Natural killer cell (primary cell): ENCODE measurements at regions not wholly inside any gene's neighbourhood (a gene's known extent, or its start where the extent isn't known, plus 50 kb on each side); places are given as distances from the start of the nearest gene placed in this dataset.

Experiments
- ATAC-seq, 3 donors: fragments of 150-1000 bp in 2 of 3; fragments of 200-7000 bp in 1 of 3; cut with Tn5 transposase; 1 replicate in 1 of 3; 2 replicates in 2 of 3; pipeline ENCODE4 v1.10.0; 2021; ENCODE audit warnings: mild to moderate bottlenecking in 2 of 3, moderate library complexity in 2 of 3
- DNase-seq, 2 donors: peaks; one replicate each; pipeline versions ENCODE4 v3.0.0 to v3.0.0-alpha.2; 2013 to 2021; ENCODE audit warnings: mixed read lengths in 1 of 2
- H3K27ac ChIP-seq: one replicate; pipeline ENCODE4 v1.5.1; 2013; ENCODE audit warnings: mild to moderate bottlenecking, low read length
- H3K27me3 ChIP-seq: one replicate; pipeline ENCODE4 v1.6.1; 2013; ENCODE audit warnings: low read length; ENCODE audit not compliant: control insufficient read depth, insufficient read depth
- H3K36me3 ChIP-seq: one replicate; pipeline ENCODE4 v1.6.1; 2013; ENCODE audit warnings: low read length; ENCODE audit not compliant: control insufficient read depth, insufficient read depth
- H3K4me1 ChIP-seq: one replicate; pipeline ENCODE4 v1.6.1; 2013; ENCODE audit warnings: low read length; ENCODE audit not compliant: control insufficient read depth, insufficient read depth
- H3K4me3 ChIP-seq: one replicate; pipeline ENCODE4 v1.5.1; 2013; ENCODE audit warnings: low read length
- H3K9me3 ChIP-seq: one replicate; pipeline ENCODE4 v1.6.1; 2013; ENCODE audit warnings: low read length; ENCODE audit not compliant: control insufficient read depth, insufficient read depth
- H3K27ac Mint-ChIP-seq, 2 donors: one replicate each; pipeline ENCODE4 v1.8.0; 2022; ENCODE audit warnings: mild to moderate bottlenecking in 2 of 2, mixed read lengths in 2 of 2, moderate library complexity in 1 of 2
- H3K27me3 Mint-ChIP-seq, 2 donors: one replicate each; pipeline ENCODE4 v1.8.0; 2022; ENCODE audit warnings: low read depth in 2 of 2, mixed read lengths in 2 of 2
- H3K36me3 Mint-ChIP-seq: one replicate; pipeline ENCODE4 v1.8.0; 2022; ENCODE audit warnings: mixed read lengths
- H3K4me1 Mint-ChIP-seq, 2 donors: one replicate each; pipeline ENCODE4 v1.8.0; 2022; ENCODE audit warnings: mixed read lengths in 2 of 2
- H3K4me3 Mint-ChIP-seq: one replicate; pipeline ENCODE4 v1.8.0; 2022; ENCODE audit warnings: mild to moderate bottlenecking, moderate library complexity, mixed read lengths
- H3K9me3 Mint-ChIP-seq, 2 donors: one replicate each; pipeline ENCODE4 v1.8.0; 2022; ENCODE audit warnings: mixed read lengths in 2 of 2
- WGBS: methylation state at CpG from one replicate; pipeline ENCODE4 v1.1.7; 2013; ENCODE audit warnings: missing lambda C conversion rate; ENCODE audit not compliant: insufficient coverage; 5-methylcytosine and 5-hydroxymethylcytosine counted together
- intact Hi-C: fragments of 100-400 bp; cut with micrococcal nuclease; formaldehyde crosslinking; loops from one replicate; pipeline ENCODE4 v1.14.2; 2022
- TF ChIP-seq, protein P1 (sequence below): fragments of 200-600 bp; IDR thresholded peaks from one replicate; pipeline ENCODE4 v1.8.0; 2022; ENCODE audit warnings: antibody characterized with exemption

DNA sequence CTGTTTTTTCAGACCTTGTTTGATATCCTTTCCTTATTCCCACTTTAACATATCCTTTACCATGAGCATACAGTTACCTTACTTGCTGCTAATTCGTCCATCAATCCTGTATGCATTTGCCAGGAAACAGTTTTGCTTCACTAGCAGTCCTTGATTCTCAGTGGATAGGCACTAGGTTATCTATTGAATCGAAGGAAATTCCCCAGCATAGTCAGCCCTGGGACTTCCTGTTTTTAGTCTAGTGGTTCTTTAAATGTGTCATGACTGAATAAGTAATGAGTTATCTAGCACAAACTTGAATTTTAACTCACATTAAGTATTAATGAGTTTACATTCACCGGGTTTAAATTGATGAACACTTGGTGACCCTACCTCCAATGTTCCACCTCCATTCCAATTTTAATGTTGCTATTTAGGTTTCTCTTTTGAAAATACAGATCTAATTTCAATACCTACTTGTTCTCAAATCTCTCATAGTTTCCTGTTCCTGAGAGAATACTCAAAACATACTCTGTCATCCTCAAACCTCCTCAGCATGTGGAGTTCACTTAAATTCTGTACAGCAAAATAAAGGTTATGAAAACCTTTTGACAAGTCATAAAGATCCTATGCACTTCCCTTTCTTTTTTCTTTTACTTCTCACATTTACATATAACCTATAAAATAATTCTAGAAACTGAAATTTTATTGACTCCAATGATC is 1375.1 kb upstream of the TENM4 start:
- no peaks in the 10 kb centered on the region for H3K36me3 ChIP-seq
- WGBS = 22% methylated on average over 3 of the region's 3 CpGs
- Mint-ChIP-seq H3K4me3 (no peak overlapping the region), H3K36me3 (peaks cover 20% of the 10 kb centered on the region), H3K9me3 (peaks cover 17 to 19% of the 10 kb centered on the region in 2 donors), H3K27me3 (no peaks in the 10 kb centered on the region), H3K4me1 (no peaks in the 10 kb centered on the region), H3K27ac (no peak overlapping the region)
- no peak for ATAC-seq
- H3K9me3 ChIP-seq = no peaks in the 10 kb centered on the region
- intact Hi-C loops = no loop called here
- no peak overlapping the region for H3K27ac ChIP-seq
- H3K27me3 ChIP-seq = no peaks in the 10 kb centered on the region
- DNase-seq = no peak
- H3K4me3 ChIP-seq = no peak overlapping the region
- H3K4me1 ChIP-seq = no peaks in the 10 kb centered on the region
- TF ChIP-seq, protein P1, sequence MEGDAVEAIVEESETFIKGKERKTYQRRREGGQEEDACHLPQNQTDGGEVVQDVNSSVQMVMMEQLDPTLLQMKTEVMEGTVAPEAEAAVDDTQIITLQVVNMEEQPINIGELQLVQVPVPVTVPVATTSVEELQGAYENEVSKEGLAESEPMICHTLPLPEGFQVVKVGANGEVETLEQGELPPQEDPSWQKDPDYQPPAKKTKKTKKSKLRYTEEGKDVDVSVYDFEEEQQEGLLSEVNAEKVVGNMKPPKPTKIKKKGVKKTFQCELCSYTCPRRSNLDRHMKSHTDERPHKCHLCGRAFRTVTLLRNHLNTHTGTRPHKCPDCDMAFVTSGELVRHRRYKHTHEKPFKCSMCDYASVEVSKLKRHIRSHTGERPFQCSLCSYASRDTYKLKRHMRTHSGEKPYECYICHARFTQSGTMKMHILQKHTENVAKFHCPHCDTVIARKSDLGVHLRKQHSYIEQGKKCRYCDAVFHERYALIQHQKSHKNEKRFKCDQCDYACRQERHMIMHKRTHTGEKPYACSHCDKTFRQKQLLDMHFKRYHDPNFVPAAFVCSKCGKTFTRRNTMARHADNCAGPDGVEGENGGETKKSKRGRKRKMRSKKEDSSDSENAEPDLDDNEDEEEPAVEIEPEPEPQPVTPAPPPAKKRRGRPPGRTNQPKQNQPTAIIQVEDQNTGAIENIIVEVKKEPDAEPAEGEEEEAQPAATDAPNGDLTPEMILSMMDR = no peak

DNA sequence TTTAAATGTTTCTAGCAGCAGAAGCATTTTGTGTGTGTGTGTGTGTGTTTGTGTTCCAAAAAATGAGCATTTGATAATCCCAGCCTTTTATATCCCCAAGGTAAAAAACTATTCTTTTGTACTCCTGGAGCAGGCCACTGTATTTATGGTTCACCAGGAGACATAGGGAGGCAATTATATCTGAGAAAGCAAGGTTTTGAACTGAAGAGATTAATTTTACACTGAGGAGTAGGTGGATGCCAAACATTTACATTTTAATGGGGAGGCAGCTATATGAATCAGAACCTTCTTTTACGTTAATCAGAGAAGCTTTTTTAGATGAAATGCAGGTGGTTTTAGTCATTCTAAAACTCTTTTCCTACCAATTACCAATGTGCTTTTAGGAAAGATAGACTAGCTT is 1374.0 kb upstream of the TENM4 start:
- Mint-ChIP-seq H3K36me3 (peaks cover 20% of the 10 kb centered on the region), H3K9me3 (peaks cover 19 to 20% of the 10 kb centered on the region in 2 donors), H3K27me3 (no peaks in the 10 kb centered on the region), H3K4me3 (no peak overlapping the region), H3K4me1 (no peaks in the 10 kb centered on the region), H3K27ac (no peak overlapping the region)
- Histone ChIP-seq H3K27me3 (no peaks in the 10 kb centered on the region), H3K9me3 (peaks cover 2% of the 10 kb centered on the region), H3K4me3 (no peak overlapping the region), H3K4me1 (no peaks in the 10 kb centered on the region), H3K36me3 (no peaks in the 10 kb centered on the region), H3K27ac (no peak overlapping the region)
- DNase-seq (no peak), ATAC-seq (no peak)
- TF ChIP-seq, protein P1 = no peak
- intact Hi-C loops = no loop called here
- WGBS = no CpG with 5 or more reads among the region's 1 CpG

DNA sequence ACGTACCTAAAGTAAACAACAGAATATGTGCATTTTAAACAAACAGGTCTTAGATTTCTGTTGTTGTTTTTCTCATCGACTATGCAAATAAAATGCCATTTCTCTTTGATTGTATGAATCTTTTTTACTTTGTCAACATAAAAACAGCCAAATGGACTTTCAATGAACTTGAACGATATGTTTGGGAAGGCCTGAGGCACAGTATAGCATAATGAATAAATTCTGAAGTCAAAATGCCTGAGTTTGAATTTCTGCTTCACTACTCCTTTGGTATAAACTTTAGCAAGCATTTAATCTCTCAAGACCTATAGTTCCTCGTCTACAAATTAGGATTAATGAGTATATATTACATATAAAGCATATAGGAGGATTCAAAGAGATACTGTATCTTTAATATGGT is 1369.9 kb upstream of the TENM4 start:
- H3K27me3 Mint-ChIP-seq = no peaks in the 10 kb centered on the region
- Histone ChIP-seq H3K4me3 (no peak overlapping the region), H3K27ac (no peak overlapping the region), H3K27me3 (no peaks in the 10 kb centered on the region), H3K36me3 (no peaks in the 10 kb centered on the region), H3K9me3 (peaks cover 2% of the 10 kb centered on the region), H3K4me1 (no peaks in the 10 kb centered on the region)
- H3K36me3 Mint-ChIP-seq = peaks cover 20% of the 10 kb centered on the region
- H3K4me3 Mint-ChIP-seq = no peak overlapping the region
- TF ChIP-seq, protein P1 = no peak
- intact Hi-C loops = no loop called here
- H3K9me3 Mint-ChIP-seq = peaks cover 14 to 15% of the 10 kb centered on the region in 2 donors
- no peak overlapping the region for H3K27ac Mint-ChIP-seq
- DNase-seq (no peak), ATAC-seq (no peak)
- no peaks in the 10 kb centered on the region for H3K4me1 Mint-ChIP-seq
- WGBS = 84% methylated on average over 2 of the region's 4 CpGs

DNA sequence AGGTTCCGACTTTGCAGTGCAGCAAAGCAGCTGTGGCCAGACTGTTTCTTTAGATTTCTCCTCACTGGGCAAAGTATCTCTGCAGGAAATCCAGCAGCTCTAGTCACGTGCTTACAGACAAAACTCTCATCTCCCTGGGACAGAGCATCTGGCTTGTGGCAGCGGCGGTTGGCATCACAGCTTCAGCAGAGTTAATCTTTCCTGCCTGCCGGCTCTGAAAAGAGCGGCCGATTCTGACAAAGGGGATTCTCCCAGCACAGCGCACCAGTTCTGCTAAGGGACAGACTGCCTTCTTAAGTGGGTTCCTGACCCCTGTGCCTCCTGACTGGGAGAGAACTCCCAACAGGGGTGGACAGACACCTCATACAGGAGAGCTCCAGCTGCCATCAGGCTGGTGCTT is 1357.3 kb upstream of the TENM4 start:
- no peak overlapping the region for H3K4me3 Mint-ChIP-seq
- peaks cover 11% of the 10 kb centered on the region for H3K36me3 Mint-ChIP-seq
- no peak for ATAC-seq
- peaks cover 17 to 22% of the 10 kb centered on the region in 2 donors for H3K9me3 Mint-ChIP-seq
- Histone ChIP-seq H3K27ac (no peak overlapping the region), H3K4me3 (no peak overlapping the region), H3K27me3 (no peaks in the 10 kb centered on the region), H3K36me3 (no peaks in the 10 kb centered on the region), H3K9me3 (peaks cover 11% of the 10 kb centered on the region), H3K4me1 (no peaks in the 10 kb centered on the region)
- no peak overlapping the region for H3K27ac Mint-ChIP-seq
- 79% methylated on average over 8 of the region's 8 CpGs for WGBS
- intact Hi-C loops = no loop called here
- DNase-seq = no peak
- TF ChIP-seq, protein P1 = no peak
- H3K27me3 Mint-ChIP-seq = no peaks in the 10 kb centered on the region
- no peaks in the 10 kb centered on the region for H3K4me1 Mint-ChIP-seq
